WTC11 (cell line): ENCODE measurements at regions not wholly inside any gene's neighbourhood (a gene's known extent, or its start where the extent isn't known, plus 50 kb on each side); places are given as distances from the start of the nearest gene placed in this dataset.
"Not testable (repeated sequence)": the region's sequence is repeated elsewhere in the genome, so short reads cannot be mapped to it uniquely, and the experiment has no call there.

ENCODE experiments used
- ATF1 ChIP-seq: sonication (generic); formaldehyde crosslinking; IDR thresholded peaks from 2 replicates; pipeline ENCODE4 v1.8.1; 2023; ENCODE audit warnings: mild to moderate bottlenecking, moderate library complexity, missing genetic modification reagents
- CREB1 ChIP-seq: sonication (generic); formaldehyde crosslinking; IDR thresholded peaks from 2 replicates; pipeline ENCODE4 v1.8.0; 2023; ENCODE audit warnings: mild to moderate bottlenecking, missing genetic modification reagents
- CTCF ChIP-seq: fragments of 200-600 bp; IDR thresholded peaks from 2 replicates; pipeline ENCODE4 v1.8.0; 2022; ENCODE audit warnings: antibody characterized with exemption
- HMGXB4 ChIP-seq: sonication (generic); formaldehyde crosslinking; IDR thresholded peaks from 2 replicates; pipeline ENCODE4 v1.8.1; 2023; ENCODE audit warnings: mild to moderate bottlenecking, moderate library complexity, missing genetic modification reagents
- JUN ChIP-seq: sonication (generic); formaldehyde crosslinking; IDR thresholded peaks from 2 replicates; pipeline ENCODE4 v1.8.0; 2023; ENCODE audit warnings: mild to moderate bottlenecking, missing genetic modification reagents
- NFYB ChIP-seq: sonication (generic); formaldehyde crosslinking; conservative IDR thresholded peaks from 2 replicates; pipeline ENCODE4 v1.8.0; 2022; ENCODE audit warnings: low read depth, missing genetic modification reagents
- ZBTB21 ChIP-seq: sonication (generic); formaldehyde crosslinking; IDR thresholded peaks from 2 replicates; pipeline ENCODE4 v1.8.1; 2023; ENCODE audit warnings: mild to moderate bottlenecking, missing genetic modification reagents, borderline replicate concordance
- TF ChIP-seq, protein P1 (sequence below): sonication (generic); formaldehyde crosslinking; conservative IDR thresholded peaks from 2 replicates; pipeline ENCODE4 v1.8.1; 2022; ENCODE audit warnings: mild to moderate bottlenecking, missing genetic modification reagents
- TF ChIP-seq, protein P2 (sequence below): sonication (generic); formaldehyde crosslinking; IDR thresholded peaks from 2 replicates; pipeline ENCODE4 v1.8.0; 2022; ENCODE audit warnings: mild to moderate bottlenecking, missing genetic modification reagents

DNA sequence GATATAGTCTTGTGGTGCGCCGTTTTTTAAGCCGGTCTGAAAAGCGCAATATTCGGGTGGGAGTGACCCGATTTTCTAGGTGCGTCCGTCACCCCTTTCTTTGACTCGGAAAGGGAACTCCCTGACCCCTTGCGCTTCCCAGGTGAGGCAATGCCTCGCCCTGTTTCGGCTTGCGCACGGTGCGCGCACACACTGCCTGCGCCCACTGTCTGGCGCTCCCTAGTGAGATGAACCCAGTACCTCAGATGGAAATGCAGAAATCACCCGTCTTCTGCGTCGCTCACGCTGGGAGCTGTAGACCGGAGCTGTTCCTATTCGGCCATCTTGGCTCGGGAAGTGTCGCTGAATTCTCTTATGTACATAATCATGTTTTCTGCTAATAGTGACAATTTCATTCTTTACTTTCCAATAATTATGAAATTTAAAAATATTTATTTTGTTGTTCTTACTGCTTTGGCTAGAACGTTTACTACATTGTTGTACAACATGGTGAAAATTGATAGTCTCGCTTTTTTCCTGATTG lies 61.2 kb upstream of the MINDY3 start:
- TF ChIP-seq, protein P1, sequence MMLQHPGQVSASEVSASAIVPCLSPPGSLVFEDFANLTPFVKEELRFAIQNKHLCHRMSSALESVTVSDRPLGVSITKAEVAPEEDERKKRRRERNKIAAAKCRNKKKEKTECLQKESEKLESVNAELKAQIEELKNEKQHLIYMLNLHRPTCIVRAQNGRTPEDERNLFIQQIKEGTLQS (CRISPR knock-in tag): not testable (repeated sequence)
- not testable (repeated sequence) for TF ChIP-seq CREB1 (CRISPR knock-in tag); CTCF; ATF1; NFYB (CRISPR knock-in tag); HMGXB4; JUN; ZBTB21 (CRISPR knock-in tag)
- TF ChIP-seq, protein P2, sequence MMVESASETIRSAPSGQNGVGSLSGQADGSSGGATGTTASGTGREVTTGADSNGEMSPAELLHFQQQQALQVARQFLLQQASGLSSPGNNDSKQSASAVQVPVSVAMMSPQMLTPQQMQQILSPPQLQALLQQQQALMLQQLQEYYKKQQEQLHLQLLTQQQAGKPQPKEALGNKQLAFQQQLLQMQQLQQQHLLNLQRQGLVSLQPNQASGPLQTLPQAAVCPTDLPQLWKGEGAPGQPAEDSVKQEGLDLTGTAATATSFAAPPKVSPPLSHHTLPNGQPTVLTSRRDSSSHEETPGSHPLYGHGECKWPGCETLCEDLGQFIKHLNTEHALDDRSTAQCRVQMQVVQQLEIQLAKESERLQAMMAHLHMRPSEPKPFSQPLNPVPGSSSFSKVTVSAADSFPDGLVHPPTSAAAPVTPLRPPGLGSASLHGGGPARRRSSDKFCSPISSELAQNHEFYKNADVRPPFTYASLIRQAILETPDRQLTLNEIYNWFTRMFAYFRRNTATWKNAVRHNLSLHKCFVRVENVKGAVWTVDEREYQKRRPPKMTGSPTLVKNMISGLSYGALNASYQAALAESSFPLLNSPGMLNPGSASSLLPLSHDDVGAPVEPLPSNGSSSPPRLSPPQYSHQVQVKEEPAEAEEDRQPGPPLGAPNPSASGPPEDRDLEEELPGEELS: not testable (repeated sequence)
